Liver (tissue), 8 donors: ENCODE measurements at regions not wholly inside any gene's neighbourhood (a gene's known extent, or its start where the extent isn't known, plus 50 kb on each side); places are given as distances from the start of the nearest gene placed in this dataset.

Experiments
- DNase-seq: peaks from one replicate; pipeline ENCODE4 v3.0.0-alpha.2; 2017; ENCODE audit warnings: low spot score
- H3K27ac ChIP-seq, 2 donors: one replicate each; pipeline ENCODE4 v1.7.0; 2013; ENCODE audit warnings: inconsistent platforms in 2 of 2, low read length in 2 of 2, control low read depth in 1 of 2, low read depth in 1 of 2, mild to moderate bottlenecking in 1 of 2
- H3K27me3 ChIP-seq, 4 donors: one replicate each; pipeline versions ENCODE4 v1.6.1 to v1.7.0; 2013; ENCODE audit warnings: low read length in 3 of 4, inconsistent platforms in 1 of 4, mild to moderate bottlenecking in 1 of 4, moderate library complexity in 1 of 4; ENCODE audit not compliant: control insufficient read depth in 4 of 4, insufficient read depth in 4 of 4
- H3K36me3 ChIP-seq, 4 donors: one replicate each; pipeline versions ENCODE4 v1.6.1 to v1.7.0; 2013; ENCODE audit warnings: low read length in 3 of 4, mild to moderate bottlenecking in 3 of 4, low read depth in 1 of 4, moderate library complexity in 1 of 4; ENCODE audit not compliant: control insufficient read depth in 4 of 4, insufficient read depth in 3 of 4
- H3K4me1 ChIP-seq, 4 donors: one replicate each; pipeline versions ENCODE4 v1.6.1 to v1.7.0; 2013; ENCODE audit warnings: low read length in 3 of 4, mild to moderate bottlenecking in 3 of 4, moderate library complexity in 1 of 4; ENCODE audit not compliant: control insufficient read depth in 4 of 4, insufficient read depth in 4 of 4
- H3K4me3 ChIP-seq, 3 donors: one replicate each; pipeline versions ENCODE4 v1.6.1 to v1.7.0; 2013; ENCODE audit warnings: low read length in 3 of 3, control low read depth in 1 of 3, low read depth in 1 of 3, mild to moderate bottlenecking in 1 of 3
- H3K9ac ChIP-seq, 2 donors: one replicate each; pipeline ENCODE4 v1.7.0; 2013; ENCODE audit warnings: low read length in 2 of 2, mild to moderate bottlenecking in 2 of 2, moderate library complexity in 2 of 2, control low read depth in 1 of 2, low read depth in 1 of 2
- H3K9me3 ChIP-seq, 4 donors: one replicate each; pipeline versions ENCODE4 v1.6.1 to v1.7.0; 2013; ENCODE audit warnings: low read length in 3 of 4; ENCODE audit not compliant: control insufficient read depth in 4 of 4
- CTCF ChIP-seq: fragments of 150-350 bp; IDR thresholded peaks from 2 replicates; pipeline ENCODE4 v1.5.1; 2017; ENCODE audit warnings: improper control_type of control experiment, low read depth, low read length; ENCODE audit not compliant: missing input control
- EGR1 ChIP-seq, 2 donors: IDR thresholded peaks; 2 replicates each; pipeline ENCODE4 v1.6.1; 2016 to 2018; ENCODE audit warnings: antibody characterized with exemption in 2 of 2, low read depth in 2 of 2
- FOXA1 ChIP-seq: IDR thresholded peaks from 2 replicates; pipeline ENCODE4 v1.6.1; 2016; ENCODE audit warnings: antibody characterized with exemption
- FOXA2 ChIP-seq: IDR thresholded peaks from 2 replicates; pipeline ENCODE4 v1.6.1; 2016; ENCODE audit warnings: antibody characterized with exemption
- GABPA ChIP-seq, 2 donors: IDR thresholded peaks in 1 of 2; conservative IDR thresholded peaks in 1 of 2; 2 replicates each; pipeline ENCODE4 v1.6.1; 2016; ENCODE audit warnings: antibody characterized with exemption in 2 of 2, mild to moderate bottlenecking in 1 of 2, moderate library complexity in 1 of 2
- HNF4A ChIP-seq, 2 donors: conservative IDR thresholded peaks; 2 replicates each; pipeline ENCODE4 v1.6.1; 2016; ENCODE audit warnings: antibody characterized with exemption in 2 of 2, mild to moderate bottlenecking in 2 of 2
- HNF4G ChIP-seq: IDR thresholded peaks from 2 replicates; pipeline ENCODE4 v1.6.1; 2016; ENCODE audit warnings: antibody characterized with exemption
- JUND ChIP-seq, 2 donors: IDR thresholded peaks; 2 replicates each; pipeline ENCODE4 v1.6.1; 2016; ENCODE audit warnings: antibody characterized with exemption in 2 of 2
- NR2F2 ChIP-seq: IDR thresholded peaks from 2 replicates; pipeline ENCODE4 v1.6.1; 2016; ENCODE audit warnings: antibody characterized with exemption
- REST ChIP-seq: IDR thresholded peaks from 2 replicates; pipeline ENCODE4 v1.6.1; 2016; ENCODE audit warnings: antibody characterized with exemption, mild to moderate bottlenecking
- RXRA ChIP-seq, 2 donors: IDR thresholded peaks; 2 replicates each; pipeline ENCODE4 v1.6.1; 2017 to 2018; ENCODE audit warnings: antibody characterized with exemption in 2 of 2, mild to moderate bottlenecking in 1 of 2
- YY1 ChIP-seq: IDR thresholded peaks from 2 replicates; pipeline ENCODE4 v1.6.1; 2016; ENCODE audit warnings: antibody characterized with exemption, mild to moderate bottlenecking
- ZBTB33 ChIP-seq: IDR thresholded peaks from 2 replicates; pipeline ENCODE4 v1.6.1; 2016; ENCODE audit warnings: antibody characterized with exemption
- WGBS: extraction: QIAGEN DNeasy Blood & Tissue Kit; methylation state at CpG from one replicate; pipeline ENCODE4 v1.1.7; 2013; 5-methylcytosine and 5-hydroxymethylcytosine counted together
- donor health status: healthy.
- donor health status: healthy.
- donor health status: healthy.
- donor health status: healthy.
- donor health status: healthy.

GRCh38 chr10:77713521-77714280 lies 76.1 kb upstream of the KCNMA1 start:
- H3K4me1 ChIP-seq, result peaks cover 0 to 6% (median 3%) of the 10 kb centered on the region in 4 donors
- no peaks in the 10 kb centered on the region for H3K36me3 ChIP-seq
- peaks cover 0 to 5% (median 0%) of the 10 kb centered on the region in 4 donors for H3K27me3 ChIP-seq
- H3K4me3 ChIP-seq, result no peak overlapping the region
- TF ChIP-seq EGR1 (IDR thresholded peaks at IDR 0.05; ENCODE audit: low read depth in 2 of 2), result no peak
- no peak for TF ChIP-seq FOXA1
- TF ChIP-seq CTCF, result no peak
- TF ChIP-seq YY1, result no peak
- no peak for TF ChIP-seq RXRA (IDR thresholded peaks at IDR 0.05)
- TF ChIP-seq GABPA (IDR thresholded peaks at IDR 0.05 in 1 of 2, conservative IDR thresholded peaks at IDR 0.05 in 1 of 2), result no peak
- TF ChIP-seq HNF4A (conservative IDR thresholded peaks at IDR 0.05), result no peak
- TF ChIP-seq REST, result no peak
- no peak for TF ChIP-seq FOXA2
- no peak for TF ChIP-seq HNF4G
- no peak for TF ChIP-seq NR2F2
- H3K9ac ChIP-seq, result no peak overlapping the region
- H3K27ac ChIP-seq, result no peak overlapping the region
- H3K9me3 ChIP-seq, result no peaks in the 10 kb centered on the region
- no peak for DNase-seq
- 68% methylated on average over 14 of the region's 14 CpGs for WGBS

- H3K4me1 ChIP-seq, result peaks cover 0 to 6% (median 3%) of the 10 kb centered on the region in 4 donors
- TF ChIP-seq YY1 (no peak), JUND (IDR thresholded peaks at IDR 0.05) (no peak), FOXA2 (no peak), ZBTB33 (no peak)
- H3K27me3 ChIP-seq, result peaks cover 0 to 5% (median 0%) of the 10 kb centered on the region in 4 donors
- no peak overlapping the region for H3K27ac ChIP-seq
- H3K36me3 ChIP-seq, result no peaks in the 10 kb centered on the region
- 97% methylated on average over 1 of the region's 1 CpG for WGBS
- DNase-seq, result no peak
- H3K9ac ChIP-seq, result no peak overlapping the region
- no peaks in the 10 kb centered on the region for H3K9me3 ChIP-seq
- no peak overlapping the region for H3K4me3 ChIP-seq
Observed at GRCh38 chr10:77712207-77712606, 74.6 kb upstream of the KCNMA1 start.
